Limb (tissue), 2 donors: ENCODE measurements at regions not wholly inside any gene's neighbourhood (a gene's known extent, or its start where the extent isn't known, plus 50 kb on each side); places are given as distances from the start of the nearest gene placed in this dataset.

Experiments
- DNase-seq, 2 donors: peaks; one replicate each; pipeline ENCODE4 v3.0.0-alpha.2; 2016; ENCODE audit errors: extremely low spot score in 2 of 2

DNA sequence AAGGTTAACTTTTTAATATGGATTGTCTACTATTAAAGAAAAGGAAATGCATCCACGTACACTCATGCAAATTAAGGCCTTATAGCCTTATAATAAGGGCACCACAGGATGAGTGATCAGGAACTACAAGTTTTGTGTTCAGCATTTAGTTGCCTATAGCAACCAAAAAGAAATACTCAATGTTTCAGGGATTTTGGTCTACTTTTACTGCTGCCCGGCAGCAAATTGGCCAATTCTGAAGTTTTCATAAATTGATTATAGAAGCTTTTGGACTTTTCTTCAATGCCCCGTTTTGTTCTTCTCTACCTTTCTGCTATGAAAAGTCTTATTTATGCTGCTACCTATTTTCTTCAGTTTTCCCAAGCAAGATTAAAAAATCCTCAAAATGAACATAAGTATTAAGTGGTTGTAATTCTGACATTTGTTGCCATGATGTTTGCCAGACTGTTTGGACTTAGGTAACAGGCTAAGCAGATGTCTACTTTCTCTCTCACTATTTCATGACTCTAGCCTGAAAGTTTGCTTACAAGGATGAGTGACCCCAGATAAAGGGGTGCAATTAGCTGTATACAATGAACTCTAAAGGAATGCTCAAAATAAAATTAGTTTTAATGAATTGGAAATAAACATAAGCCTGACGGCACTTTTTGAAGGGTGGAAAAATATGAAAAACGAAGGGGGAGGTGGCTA is 391.5 kb upstream of the DAB2 start:
- no peak for DNase-seq

DNA sequence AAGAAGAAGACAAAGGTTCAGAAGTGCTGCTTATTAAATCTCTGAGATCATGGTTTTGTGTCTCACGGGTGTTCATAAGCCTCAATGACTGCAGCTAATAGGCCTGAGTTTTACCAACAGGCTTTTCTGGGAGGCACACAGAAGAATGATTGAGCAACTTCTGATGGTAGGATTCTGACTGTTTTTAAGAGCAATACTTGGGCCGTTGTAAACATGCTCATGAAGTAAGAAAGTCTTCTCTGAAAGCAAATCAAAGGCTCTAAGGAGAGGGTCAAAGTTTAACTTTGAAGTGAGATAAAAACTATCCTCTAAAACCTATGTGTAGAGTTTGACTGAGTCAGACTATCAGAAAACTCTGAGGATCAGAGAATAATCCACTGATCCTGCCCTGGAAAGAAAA is 390.9 kb upstream of the DAB2 start:
- DNase-seq = no peak

DNA sequence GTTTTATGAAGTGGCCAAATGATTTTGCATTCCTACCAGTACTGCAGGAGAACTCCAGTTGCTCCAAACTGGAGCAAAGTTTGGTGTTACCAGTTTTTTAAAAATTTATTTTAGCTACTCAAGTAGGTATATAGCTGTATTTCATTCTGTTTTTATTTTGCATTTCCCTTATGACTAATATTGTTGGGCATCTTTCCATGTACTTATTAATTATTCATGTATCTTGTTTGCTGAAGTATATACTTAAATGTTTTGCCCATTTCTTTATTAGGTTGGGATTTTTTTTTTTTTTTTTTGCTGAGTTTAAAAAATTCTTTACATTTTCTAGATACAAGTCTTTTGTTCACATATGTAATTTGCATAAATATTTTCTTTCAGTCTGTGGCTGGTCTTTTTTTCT is 386.6 kb upstream of the DAB2 start:
- no peak for DNase-seq

DNA sequence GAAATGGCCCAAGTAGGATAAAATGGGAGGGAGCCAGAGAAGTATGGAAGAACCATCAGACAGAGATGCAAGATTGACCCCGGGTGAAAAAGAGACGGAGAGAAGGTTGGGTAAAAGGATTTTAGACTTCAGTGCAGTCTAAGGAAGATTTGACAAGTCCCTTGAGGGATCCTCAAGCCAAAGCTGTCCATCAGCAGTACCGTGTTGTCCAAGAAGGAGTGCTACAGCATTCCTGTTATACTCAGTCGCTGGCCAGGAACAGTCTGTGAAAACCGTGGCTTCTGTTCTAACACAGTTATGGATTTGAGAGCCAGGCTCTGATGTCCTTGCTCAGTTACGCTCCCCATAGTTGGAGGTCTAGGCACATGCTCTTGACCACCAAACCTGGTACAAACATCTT is 383.9 kb upstream of the DAB2 start:
- DNase-seq = no peak

DNA sequence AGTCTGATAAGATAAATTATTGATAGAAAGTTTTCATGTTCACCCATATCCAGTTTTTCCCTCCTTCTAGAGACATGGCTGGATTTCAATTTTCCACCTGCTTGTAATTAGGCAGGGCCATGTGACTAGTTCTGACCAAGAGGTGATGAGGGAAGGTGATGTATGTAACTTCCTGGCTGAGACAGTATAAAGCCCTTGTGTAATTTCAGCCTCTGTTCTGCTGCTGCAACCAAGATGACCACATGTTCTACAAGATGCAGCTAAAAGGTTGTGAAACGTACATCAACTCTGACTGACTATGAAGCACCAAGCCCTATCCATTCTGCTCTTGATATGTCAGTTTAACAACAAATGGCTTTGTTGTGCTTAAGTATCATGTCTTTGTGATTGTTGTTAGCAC is 376.5 kb upstream of the DAB2 start:
- no peak for DNase-seq

DNA sequence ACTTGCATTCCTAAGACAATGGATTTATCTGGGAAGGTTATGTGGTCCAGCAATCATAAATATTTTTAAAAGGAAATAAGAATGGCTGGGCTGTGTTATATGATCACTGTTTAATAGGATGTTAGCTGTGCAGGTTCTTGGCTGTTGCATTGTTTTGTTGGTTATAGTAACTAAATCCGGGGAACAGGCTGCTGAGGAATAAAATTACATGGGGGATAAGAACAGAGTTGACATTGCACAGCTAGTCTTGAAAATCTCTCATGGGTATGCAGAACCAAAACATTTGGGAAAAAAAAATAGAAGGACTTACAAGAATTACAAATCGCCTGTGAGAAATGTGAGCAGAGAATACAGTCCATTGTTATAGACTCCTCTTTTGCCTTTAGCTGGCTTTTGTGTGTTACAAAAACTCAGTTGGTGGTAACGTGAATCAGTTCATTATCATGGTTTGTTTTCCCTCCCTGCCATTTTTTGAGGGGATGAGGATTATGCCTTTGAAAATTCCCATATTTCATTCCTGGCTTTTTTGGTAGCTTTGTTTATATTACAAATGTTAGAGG is 375.3 kb upstream of the DAB2 start:
- peak in 1 of 2 donors; percentile 27 for DNase-seq

DNA sequence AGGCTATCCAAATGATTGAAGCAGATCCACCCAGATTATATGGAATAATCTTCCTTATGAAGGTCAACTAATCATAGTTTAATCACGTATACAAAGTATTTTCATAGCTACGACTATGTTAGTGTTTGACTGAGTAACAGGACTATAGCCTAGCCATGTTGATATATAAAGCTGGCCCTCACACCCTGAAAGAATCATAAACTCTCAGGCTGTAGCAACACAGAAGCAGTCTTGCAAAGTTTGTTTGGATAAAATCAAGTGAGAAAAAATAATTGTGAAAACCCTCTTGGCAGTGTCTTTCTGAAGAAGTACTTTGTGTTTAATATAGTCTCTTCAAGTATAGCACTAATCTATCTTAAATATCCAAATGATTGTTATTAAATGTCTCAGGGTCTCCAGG is 374.5 kb upstream of the DAB2 start:
- DNase-seq = no peak

DNA sequence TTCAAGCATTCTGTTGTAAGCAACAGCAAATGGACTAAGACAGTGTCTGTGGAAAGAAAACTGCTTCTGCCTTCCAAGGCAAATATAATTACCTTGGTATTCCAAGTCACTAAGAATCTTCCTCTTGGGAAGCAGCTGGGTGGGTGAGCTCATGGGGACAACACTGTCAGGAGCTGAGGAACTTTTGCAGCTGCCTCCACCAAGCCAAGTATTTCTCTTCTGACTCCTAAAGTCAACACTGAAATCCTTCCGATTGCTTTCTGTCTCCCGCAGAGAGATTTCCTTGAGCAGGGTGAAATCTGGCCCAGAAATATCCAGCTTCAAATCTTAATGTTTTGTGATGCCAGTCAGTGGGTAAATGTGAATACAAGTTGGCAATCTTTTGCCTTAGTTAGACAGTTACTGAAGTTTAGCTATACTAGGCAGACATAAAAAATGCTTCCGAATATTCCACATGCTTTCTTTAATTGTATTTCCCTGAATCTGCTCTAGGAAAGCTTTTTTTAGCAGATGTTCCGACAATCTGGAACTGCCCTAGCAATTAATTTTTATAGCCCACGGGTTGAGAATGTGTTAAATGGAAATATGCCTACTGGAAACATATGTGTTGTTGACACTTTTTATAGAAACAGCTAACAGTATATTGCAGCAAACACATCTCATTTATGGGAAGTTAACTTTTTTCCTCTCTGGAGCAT is 369.9 kb upstream of the DAB2 start:
- DNase-seq = peak in 1 of 2 donors; percentile 52

DNA sequence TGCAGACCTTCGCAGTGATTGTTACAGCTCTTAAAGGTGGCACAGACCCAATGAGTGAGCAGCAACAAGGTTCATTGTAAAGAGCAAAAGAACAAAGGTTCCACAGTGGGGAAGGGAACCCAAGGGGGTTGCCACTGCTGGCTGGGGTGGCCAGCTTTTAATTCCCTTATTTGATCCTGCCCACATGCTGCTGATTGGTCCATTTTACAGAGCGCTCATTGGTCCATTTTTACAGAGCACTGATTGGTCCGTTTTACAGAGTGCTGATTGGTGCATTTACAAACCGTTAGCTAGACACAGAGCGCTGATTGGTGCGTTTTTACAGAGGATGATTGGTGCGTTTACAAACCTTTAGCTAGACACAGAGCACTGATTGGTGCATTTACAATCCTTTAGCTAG is 360.6 kb upstream of the DAB2 start:
- no peak for DNase-seq

DNA sequence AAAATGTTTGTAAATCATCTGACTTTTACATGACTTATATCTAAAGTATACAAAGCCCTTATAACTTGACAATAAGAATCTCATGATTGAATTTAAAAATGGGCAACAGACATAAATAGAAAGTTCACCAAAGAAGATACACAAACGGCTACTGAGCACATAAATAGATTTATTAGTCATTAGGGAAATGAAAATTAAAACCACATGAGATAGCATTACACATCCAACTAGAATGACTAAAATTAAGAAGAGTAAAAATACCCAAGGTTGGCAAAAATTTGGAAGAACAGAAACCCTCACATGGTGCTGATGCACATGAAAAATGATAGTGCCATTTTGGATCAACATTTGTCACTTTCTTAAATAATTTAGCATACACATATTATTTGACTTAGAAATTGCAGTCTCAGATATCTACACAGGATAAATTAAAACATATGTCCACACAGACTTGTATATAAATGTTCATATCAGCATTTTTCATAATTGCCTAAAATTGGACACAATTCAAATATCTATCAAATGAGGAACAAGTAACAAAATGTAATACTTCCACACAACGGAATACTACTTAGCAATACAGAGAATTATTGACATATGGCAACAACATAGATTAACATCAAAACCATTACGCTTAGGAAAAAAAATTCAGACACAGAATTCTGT is 359.1 kb upstream of the DAB2 start:
- no peak for DNase-seq

DNA sequence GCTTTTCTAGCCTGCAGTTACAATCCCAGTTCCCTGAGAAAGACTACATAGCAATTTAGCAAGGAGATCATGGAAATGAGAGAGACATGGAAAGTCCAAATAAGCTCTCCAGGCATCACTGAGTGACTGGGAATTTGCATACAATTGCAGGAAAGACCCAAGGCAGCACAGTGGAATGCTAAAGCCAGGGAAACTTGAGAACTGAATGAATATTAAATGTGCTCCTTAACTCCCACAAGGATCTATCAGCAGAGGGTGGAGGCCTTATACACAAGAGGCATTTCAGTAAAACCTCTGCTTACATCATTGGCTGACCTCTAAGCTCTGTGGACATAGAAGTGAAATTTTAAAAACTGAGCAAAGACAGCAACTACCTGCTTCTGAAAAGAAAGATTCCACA is 355.6 kb upstream of the DAB2 start:
- no peak for DNase-seq

DNA sequence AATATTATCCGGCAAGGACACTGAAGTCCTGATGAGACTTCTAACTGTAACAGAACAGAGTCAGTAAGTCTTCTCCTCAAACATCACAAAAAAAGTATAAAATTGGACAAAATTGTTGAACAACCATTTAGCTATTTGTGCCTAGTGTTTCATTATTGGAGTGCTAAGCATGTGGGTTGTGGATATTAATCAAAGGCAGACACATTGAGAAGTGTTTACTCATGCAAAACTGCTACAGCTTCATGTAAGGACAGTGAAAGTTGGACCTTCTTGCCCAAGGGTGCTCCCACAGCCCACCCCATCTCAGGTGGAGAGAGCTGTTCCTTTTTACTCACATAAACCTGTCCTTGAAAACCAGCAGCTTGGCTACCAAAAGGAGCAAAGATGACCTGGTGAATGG is 355.1 kb upstream of the DAB2 start:
- DNase-seq = no peak

DNA sequence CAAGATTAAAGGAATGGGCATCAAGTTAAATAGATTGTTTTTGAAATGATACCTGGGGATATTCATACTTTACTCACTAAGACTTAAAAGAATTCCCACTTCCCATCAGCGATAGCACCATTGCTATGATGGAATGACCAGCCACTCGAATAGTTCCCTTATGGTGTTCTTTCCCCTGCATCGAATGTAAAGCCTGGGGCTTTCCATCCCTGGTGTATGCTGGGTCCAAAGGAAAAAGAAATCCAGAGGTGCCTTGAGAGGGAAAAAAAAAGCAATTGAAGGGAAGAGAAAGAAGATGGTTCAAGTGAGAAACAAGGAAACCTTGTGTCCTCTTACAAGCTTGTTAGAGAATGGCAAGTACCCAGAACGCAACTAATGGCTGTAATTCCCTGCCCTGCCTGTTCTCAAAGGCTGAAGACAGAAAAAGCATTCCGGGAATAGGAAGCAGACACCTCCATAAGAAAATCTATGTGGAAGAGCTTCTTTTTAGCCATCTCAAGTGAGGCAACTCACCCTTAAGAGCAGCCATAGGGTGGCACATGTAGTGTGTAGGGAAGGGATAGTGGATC is 351.1 kb upstream of the DAB2 start:
- DNase-seq = no peak

DNA sequence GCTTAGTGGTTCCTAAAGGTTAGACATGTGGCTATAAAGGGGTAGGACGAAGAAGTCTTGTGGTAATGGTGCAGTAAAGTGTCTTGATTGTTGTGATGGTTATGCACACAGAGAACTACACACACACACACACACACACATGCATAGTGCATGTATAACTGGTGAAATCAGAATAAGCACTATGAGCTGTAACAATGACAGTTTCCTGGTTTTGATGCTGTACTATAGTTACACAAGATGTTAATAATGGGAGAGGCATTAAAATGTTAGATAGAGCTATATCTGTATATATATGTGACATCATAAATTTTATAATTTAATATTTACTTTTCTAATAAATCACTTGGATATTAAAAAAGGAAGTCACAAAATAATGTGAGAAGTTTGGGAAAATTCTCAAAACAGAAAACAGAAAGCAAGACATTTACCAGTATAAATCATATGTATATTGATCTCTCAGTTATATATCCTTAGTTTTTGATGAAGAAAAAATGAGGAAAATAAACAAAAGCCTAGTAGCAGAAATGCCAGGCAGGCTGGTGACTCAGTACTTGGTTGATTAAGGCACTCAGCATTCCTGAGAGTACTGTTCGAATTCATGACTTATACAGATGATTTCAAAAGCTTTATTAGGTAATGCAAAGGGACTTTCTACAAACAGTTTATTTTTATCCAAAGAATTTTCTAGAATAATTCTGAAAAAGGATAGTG is 350.5 kb upstream of the DAB2 start:
- no peak for DNase-seq

DNA sequence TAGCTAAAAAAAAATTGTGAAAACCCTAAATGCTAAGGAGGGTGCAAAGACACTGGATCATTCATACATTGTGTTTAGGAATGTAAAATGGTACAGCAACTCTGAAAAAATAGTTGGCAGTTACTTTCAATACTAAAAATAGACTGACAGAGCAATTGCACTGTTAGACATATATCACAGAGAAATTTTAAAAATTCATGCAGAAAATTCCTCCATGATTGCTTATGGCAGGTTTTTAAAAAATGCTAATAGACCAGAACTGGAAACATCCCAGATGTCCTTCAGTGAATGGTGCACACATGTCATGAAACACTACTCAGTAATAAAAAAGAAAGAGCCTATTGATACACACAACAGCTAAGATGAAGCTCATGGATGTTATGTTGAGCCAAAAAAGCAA is 349.8 kb upstream of the DAB2 start:
- DNase-seq = no peak

DNA sequence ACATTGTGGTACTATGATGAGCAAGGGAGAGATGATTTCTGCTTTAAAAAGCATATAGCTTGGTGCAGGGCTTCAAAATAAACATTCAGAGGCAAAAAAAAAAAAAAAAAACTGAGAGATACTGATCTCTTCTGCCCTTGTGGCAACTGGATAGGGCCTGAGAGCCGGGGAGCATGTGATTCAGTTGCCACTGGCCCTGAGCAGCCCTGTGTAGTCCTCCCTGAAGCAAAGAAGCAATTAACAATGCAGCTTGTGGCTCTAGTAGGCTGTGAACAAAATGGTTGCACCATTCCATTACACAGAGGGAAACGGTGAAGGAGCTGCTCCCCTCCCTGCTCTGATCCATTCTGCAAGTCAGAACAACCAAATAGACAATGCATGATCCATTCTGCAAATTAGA is 347.5 kb upstream of the DAB2 start:
- DNase-seq = no peak

DNA sequence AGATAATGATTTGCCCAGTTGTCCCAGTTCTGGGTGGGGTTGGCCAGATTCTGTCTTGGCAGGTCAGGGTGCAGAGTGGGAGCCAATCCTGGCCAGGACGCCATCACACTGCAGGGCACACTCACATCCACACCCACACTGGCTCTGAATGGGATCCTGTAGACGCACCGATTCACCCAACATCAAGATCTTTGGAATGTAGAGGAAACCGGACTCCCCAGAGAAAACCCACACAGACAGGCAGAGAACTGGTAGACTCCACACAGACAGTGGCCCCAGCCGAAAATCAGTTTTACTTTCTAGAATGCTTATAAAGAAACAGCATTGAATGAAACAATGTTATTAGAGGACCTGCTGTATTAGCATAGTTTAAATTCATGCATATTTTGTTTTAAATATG is 343.1 kb upstream of the DAB2 start:
- no peak for DNase-seq

DNA sequence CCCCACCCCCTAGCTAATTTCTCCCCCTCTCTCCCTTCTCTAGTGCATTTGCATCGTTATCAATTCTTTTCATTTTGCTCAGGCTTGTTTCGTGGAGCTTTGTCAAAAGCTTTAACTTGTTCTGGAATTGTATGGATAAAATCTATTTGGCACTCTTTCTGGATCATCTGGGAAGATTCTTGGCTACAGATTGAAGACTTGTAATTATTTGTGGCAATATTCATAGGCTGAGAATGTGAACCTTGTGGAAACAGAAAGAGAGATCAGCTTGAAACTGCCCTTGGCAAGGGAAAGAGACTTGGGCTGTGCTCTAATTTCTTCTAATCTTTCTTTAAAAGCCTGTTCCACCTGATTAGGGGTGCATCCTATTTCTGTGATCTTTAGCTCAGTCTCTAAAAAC is 340.6 kb upstream of the DAB2 start:
- DNase-seq = peak in 1 of 2 donors; percentile 32

DNA sequence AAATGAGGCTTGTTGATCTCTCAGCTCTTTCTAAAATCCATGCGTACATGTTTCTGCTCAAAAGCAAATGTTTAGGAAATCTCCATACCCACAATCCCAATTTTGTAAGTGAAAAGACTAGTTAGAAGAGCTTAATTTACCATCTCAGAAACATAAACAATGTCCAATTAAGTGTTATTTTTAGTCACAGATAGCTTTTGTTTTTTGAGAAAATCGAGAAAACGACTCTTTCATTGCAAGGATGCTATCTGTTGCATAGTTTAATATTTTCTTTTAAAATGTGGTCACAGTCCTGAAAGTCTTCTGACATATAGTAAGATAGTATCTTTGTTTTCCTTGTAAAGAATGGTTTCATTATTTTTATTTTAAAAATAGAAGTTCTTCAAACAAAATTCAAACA is 338.0 kb upstream of the DAB2 start:
- no peak for DNase-seq

DNA sequence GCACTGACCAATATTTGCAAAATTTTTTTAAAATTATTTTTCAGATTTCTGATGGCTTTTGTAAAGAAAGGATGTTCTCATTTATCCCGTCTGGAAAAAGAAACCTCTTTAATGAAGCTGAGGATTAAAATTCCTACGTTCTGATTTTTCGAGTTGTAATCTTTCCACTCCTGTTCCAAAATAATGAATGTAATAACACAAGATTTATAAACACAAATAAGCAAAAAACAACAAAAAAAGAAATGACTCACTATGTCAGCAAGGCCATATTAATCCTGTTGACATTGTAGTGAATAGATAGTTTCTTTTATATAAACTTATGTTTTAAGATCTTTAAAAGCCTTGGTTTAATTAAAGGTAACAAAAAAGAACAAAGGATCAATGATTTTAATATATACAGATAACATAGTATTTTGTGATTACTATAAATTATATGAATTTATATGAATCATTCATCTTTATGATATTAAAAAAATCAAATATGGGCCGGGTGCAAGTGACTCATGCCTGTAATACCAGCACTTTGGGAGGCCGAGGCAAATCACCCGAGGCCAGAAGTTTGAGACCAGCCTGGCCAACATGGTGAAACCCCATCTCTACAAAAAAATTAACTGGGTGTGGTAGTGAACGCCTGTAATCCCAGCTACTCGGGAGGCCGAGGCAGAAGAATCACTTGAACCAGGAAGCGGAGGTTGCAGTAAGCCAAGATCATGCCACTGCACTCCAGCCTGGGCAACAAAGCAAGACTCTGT is 336.6 kb upstream of the DAB2 start:
- no peak for DNase-seq
